CD4-positive, alpha-beta memory T cell (primary cell): ENCODE measurements at regions not wholly inside any gene's neighbourhood (a gene's known extent, or its start where the extent isn't known, plus 50 kb on each side); places are given as distances from the start of the nearest gene placed in this dataset.

Experiments
- CTCF ChIA-PET: fragments of 350-600 bp; sonication (Branson Sonifier 250); formaldehyde crosslinking; loops from one replicate; lab custom pipeline; 2021; ENCODE audit warnings: inconsistent platforms; ENCODE audit not compliant: partially characterized antibody; lab: Charles Lee
- POLR2A ChIA-PET: fragments of 350-600 bp; sonication (Branson Sonifier 250); formaldehyde crosslinking; loops from one replicate; lab custom pipeline; 2021; ENCODE audit not compliant: partially characterized antibody; lab: Charles Lee
- DNase-seq, 5 donors: peaks; one replicate each; pipeline versions ENCODE4 v3.0.0 to v3.0.0-alpha.2; 2020 to 2022; ENCODE audit warnings: mixed read lengths in 1 of 5
- H3K27ac ChIP-seq: one replicate; pipeline ENCODE4 v1.7.0; 2013; ENCODE audit warnings: low read depth, low read length
- H3K27me3 ChIP-seq: 2 replicates; pipeline ENCODE4 v1.7.0; 2013; ENCODE audit warnings: mild to moderate bottlenecking, low read length, moderate library complexity; ENCODE audit not compliant: insufficient read depth
- H3K36me3 ChIP-seq: 2 replicates; pipeline ENCODE4 v1.7.0; 2013; ENCODE audit warnings: mild to moderate bottlenecking, low read length, moderate library complexity; ENCODE audit not compliant: insufficient read depth
- H3K4me1 ChIP-seq: 2 replicates; pipeline ENCODE4 v1.7.0; 2013; ENCODE audit warnings: mild to moderate bottlenecking, low read length, moderate library complexity; ENCODE audit not compliant: insufficient read depth
- H3K4me3 ChIP-seq, 2 donors: one replicate each; pipeline ENCODE4 v1.7.0; 2013; ENCODE audit warnings: low read length in 2 of 2, mild to moderate bottlenecking in 1 of 2
- H3K9me3 ChIP-seq, 2 donors: one replicate each; pipeline ENCODE4 v1.7.0; 2013; ENCODE audit warnings: low read length in 2 of 2, control low read depth in 1 of 2; ENCODE audit not compliant: control insufficient read depth in 1 of 2
- H3K27ac Mint-ChIP-seq, 7 donors: one replicate each; pipeline ENCODE4 v1.8.0; 2020 to 2021; ENCODE audit warnings: mixed read lengths in 7 of 7, mild to moderate bottlenecking in 6 of 7, inconsistent platforms in 3 of 7, moderate library complexity in 3 of 7
- H3K27me3 Mint-ChIP-seq, 2 donors: one replicate each; pipeline ENCODE4 v1.8.0; 2020 to 2021; ENCODE audit warnings: mixed read lengths in 2 of 2
- H3K36me3 Mint-ChIP-seq, 2 donors: one replicate each; pipeline ENCODE4 v1.8.0; 2020 to 2021; ENCODE audit warnings: mixed read lengths in 2 of 2, inconsistent platforms in 1 of 2, mild to moderate bottlenecking in 1 of 2
- H3K4me1 Mint-ChIP-seq, 4 donors: one replicate each; pipeline ENCODE4 v1.8.0; 2020 to 2021; ENCODE audit warnings: mixed read lengths in 4 of 4, mild to moderate bottlenecking in 1 of 4
- H3K4me3 Mint-ChIP-seq, 8 donors: one replicate each; pipeline ENCODE4 v1.8.0; 2020 to 2021; ENCODE audit warnings: mixed read lengths in 8 of 8, mild to moderate bottlenecking in 7 of 8, moderate library complexity in 6 of 8, inconsistent platforms in 3 of 8
- H3K9me3 Mint-ChIP-seq, 8 donors: one replicate each; pipeline ENCODE4 v1.8.0; 2020 to 2021; ENCODE audit warnings: mixed read lengths in 8 of 8, mild to moderate bottlenecking in 5 of 8, inconsistent platforms in 3 of 8, moderate library complexity in 1 of 8
- intact Hi-C: fragments of 100-400 bp; cut with micrococcal nuclease; formaldehyde crosslinking; loops from one replicate; pipeline ENCODE4 v1.15.1; 2023

GRCh38 chr2:74735009-74735408 is 81.0 kb downstream of the SEMA4F start:
- H3K4me3 Mint-ChIP-seq: no peak overlapping the region
- no peaks in the 10 kb centered on the region for H3K4me1 Mint-ChIP-seq
- Histone ChIP-seq H3K27ac (no peak overlapping the region), H3K4me1 (no peaks in the 10 kb centered on the region), H3K4me3 (no peak overlapping the region), H3K9me3 (no peaks in the 10 kb centered on the region), H3K36me3 (no peaks in the 10 kb centered on the region), H3K27me3 (peaks cover 6% of the 10 kb centered on the region)
- no peak overlapping the region for H3K27ac Mint-ChIP-seq
- peaks cover 16 to 23% of the 10 kb centered on the region in 2 donors for H3K27me3 Mint-ChIP-seq
- H3K36me3 Mint-ChIP-seq: peaks cover 2 to 6% of the 10 kb centered on the region in 2 donors
- intact Hi-C loops: no loop called here
- DNase-seq: no peak
- ChIA-PET POLR2A (no interaction called here), CTCF (interaction anchor here (1.2 kb wide), 1 partner anchor 21 kb away, joined by 3 read pairs; no protein-coding TSS in a partner anchor)
- peaks cover 4 to 28% (median 15%) of the 10 kb centered on the region in 8 donors for H3K9me3 Mint-ChIP-seq

DNA sequence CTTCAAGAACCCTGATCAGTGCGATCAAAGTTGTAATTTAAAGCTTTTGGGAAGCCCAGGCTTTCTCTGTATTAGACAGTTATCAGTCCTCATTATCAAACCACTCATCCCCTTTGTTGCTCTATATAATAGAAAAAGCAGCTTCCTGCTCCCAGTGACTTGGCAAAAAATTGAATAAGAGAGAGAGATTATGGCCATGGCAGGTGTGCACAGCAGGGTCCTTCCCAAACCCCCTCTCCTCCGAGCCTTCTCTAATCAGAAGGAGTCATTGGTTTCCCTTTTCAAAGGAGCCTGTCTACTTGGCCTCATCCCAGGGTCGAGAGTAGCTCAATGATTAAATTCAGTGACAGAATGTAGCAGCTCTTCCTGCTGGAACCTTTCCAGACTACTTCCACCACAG is 81.5 kb downstream of the SEMA4F start:
- no peaks in the 10 kb centered on the region for H3K9me3 ChIP-seq
- DNase-seq: no peak
- no peak overlapping the region for H3K4me3 ChIP-seq
- no peak overlapping the region for H3K4me3 Mint-ChIP-seq
- POLR2A ChIA-PET: no interaction called here
- H3K36me3 Mint-ChIP-seq: peaks cover 2 to 6% of the 10 kb centered on the region in 2 donors
- H3K27ac Mint-ChIP-seq: peak overlapping the region in 3 of 7 donors; percentile 1 to 53 (median 33)
- intact Hi-C loops: no loop called here
- H3K36me3 ChIP-seq: no peaks in the 10 kb centered on the region
- peaks cover 4 to 23% (median 13%) of the 10 kb centered on the region in 8 donors for H3K9me3 Mint-ChIP-seq
- CTCF ChIA-PET: interaction anchor here (0.7 to 1.2 kb wide), 2 partner anchors 22 to 440 kb away, joined by 3 read pairs; no protein-coding TSS in a partner anchor
- H3K4me1 ChIP-seq: no peaks in the 10 kb centered on the region
- no peak overlapping the region for H3K27ac ChIP-seq
- H3K27me3 ChIP-seq: peaks cover 6% of the 10 kb centered on the region
- H3K27me3 Mint-ChIP-seq: peaks cover 14 to 18% of the 10 kb centered on the region in 2 donors
- H3K4me1 Mint-ChIP-seq: no peaks in the 10 kb centered on the region

DNA sequence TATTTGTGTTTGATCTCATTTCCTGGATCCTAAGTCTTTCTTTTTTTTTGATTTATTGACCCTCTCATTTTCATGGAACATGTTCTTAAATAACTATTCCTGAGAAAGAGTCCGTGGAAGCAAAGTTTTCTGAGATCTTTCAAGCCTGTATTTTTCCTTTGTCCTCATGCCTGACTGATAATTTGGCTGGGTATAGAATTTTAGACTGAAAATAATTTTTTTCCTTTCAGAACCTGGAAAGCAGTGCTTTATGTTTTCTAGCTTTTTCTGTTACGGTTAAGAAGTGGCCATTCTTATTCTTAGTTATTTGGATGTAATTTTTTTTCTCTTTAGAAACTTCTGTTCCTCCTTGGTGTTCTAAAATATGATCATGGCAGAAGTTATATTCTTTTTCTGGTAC is 82.5 kb downstream of the SEMA4F start:
- Mint-ChIP-seq H3K4me3 (no peak overlapping the region), H3K9me3 (peaks cover 4 to 18% (median 13%) of the 10 kb centered on the region in 8 donors), H3K36me3 (peaks cover 2 to 6% of the 10 kb centered on the region in 2 donors), H3K4me1 (no peaks in the 10 kb centered on the region), H3K27me3 (peaks cover 11 to 15% of the 10 kb centered on the region in 2 donors), H3K27ac (peak overlapping the region in 1 of 7 donors; percentile 36)
- Histone ChIP-seq H3K27ac (no peak overlapping the region), H3K4me3 (no peak overlapping the region), H3K36me3 (no peaks in the 10 kb centered on the region), H3K27me3 (peaks cover 6% of the 10 kb centered on the region), H3K9me3 (no peaks in the 10 kb centered on the region), H3K4me1 (no peaks in the 10 kb centered on the region)
- DNase-seq: no peak
- POLR2A ChIA-PET: no interaction called here
- intact Hi-C loops: no loop called here
- CTCF ChIA-PET: no interaction called here

- no peak overlapping the region for H3K4me3 Mint-ChIP-seq
- H3K27me3 ChIP-seq: no peaks in the 10 kb centered on the region
- no peak overlapping the region for H3K27ac Mint-ChIP-seq
- H3K4me1 ChIP-seq: no peaks in the 10 kb centered on the region
- H3K9me3 Mint-ChIP-seq: peaks cover 4 to 18% (median 13%) of the 10 kb centered on the region in 8 donors
- intact Hi-C loops: no loop called here
- H3K36me3 ChIP-seq: no peaks in the 10 kb centered on the region
- H3K27me3 Mint-ChIP-seq: peaks cover 10 to 15% of the 10 kb centered on the region in 2 donors
- POLR2A ChIA-PET: no interaction called here
- H3K4me3 ChIP-seq: no peak overlapping the region
- no peak for DNase-seq
- CTCF ChIA-PET: interaction anchor here (1.2 kb wide), 1 partner anchor 139 kb away, joined by 4 read pairs; no protein-coding TSS in a partner anchor
- H3K36me3 Mint-ChIP-seq: peaks cover 2 to 6% of the 10 kb centered on the region in 2 donors
- no peaks in the 10 kb centered on the region for H3K9me3 ChIP-seq
- no peak overlapping the region for H3K27ac ChIP-seq
- no peaks in the 10 kb centered on the region for H3K4me1 Mint-ChIP-seq
These were observed 84.5 kb downstream of the SEMA4F start for GRCh38 chr2:74738586-74738985.

DNA sequence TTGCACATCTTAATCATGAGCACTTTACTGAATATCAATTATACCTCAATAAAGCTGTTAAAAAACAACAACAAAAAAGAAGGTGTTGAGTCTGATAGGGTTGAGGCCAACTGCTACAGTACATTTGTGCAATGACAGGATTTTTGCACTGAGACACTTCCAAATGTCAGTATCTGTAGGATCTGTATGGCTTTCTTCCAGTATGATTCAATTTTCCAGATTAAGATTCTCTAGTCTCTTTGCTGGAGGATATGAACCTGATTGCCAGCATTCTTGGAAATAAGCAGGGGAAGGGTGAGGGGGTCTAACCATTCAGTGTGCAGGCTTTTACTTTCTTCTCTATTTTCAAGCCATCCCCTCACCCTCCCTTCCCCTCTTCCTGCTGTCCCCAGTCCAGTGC is 85.1 kb downstream of the SEMA4F start:
- Histone ChIP-seq H3K4me1 (no peaks in the 10 kb centered on the region), H3K36me3 (no peaks in the 10 kb centered on the region), H3K27ac (no peak overlapping the region), H3K9me3 (no peaks in the 10 kb centered on the region), H3K27me3 (no peaks in the 10 kb centered on the region), H3K4me3 (no peak overlapping the region)
- H3K27ac Mint-ChIP-seq: no peak overlapping the region
- intact Hi-C loops: no loop called here
- H3K36me3 Mint-ChIP-seq: peaks cover 2 to 6% of the 10 kb centered on the region in 2 donors
- peaks cover 4 to 18% (median 13%) of the 10 kb centered on the region in 8 donors for H3K9me3 Mint-ChIP-seq
- H3K27me3 Mint-ChIP-seq: peaks cover 10 to 15% of the 10 kb centered on the region in 2 donors
- DNase-seq: no peak
- CTCF ChIA-PET: interaction anchor here (1.0 to 1.2 kb wide), 2 partner anchors 24 to 138 kb away, joined by 3 to 4 read pairs; no protein-coding TSS in a partner anchor
- H3K4me3 Mint-ChIP-seq: no peak overlapping the region
- POLR2A ChIA-PET: no interaction called here
- no peaks in the 10 kb centered on the region for H3K4me1 Mint-ChIP-seq

DNA sequence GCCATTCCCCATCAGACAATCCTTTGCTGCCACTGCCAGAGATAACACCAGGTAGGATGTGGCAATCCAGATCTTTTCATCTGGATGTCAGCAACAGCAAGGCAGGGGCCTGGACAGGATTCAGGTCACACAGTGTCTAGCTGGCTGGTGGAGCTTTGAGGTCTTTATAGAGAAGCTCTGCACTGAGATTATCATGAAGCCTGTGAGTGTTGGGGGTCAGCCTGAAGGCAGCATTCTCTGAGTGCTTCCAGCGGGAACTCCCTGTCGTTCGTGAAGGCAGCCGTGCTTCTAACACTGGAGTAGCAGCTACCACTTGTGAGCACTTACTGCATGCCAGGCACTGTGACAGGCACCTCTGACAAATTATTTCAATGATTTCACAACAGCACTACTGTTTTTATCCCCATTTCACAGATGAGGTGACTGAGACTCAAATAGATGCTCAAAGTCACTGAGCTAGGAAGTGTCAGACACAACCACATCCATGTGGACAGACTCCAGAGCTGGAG is 85.7 kb downstream of the SEMA4F start:
- intact Hi-C loops: no loop called here
- POLR2A ChIA-PET: no interaction called here
- no peak overlapping the region for H3K27ac Mint-ChIP-seq
- H3K4me3 Mint-ChIP-seq: no peak overlapping the region
- peaks cover 4 to 18% (median 13%) of the 10 kb centered on the region in 8 donors for H3K9me3 Mint-ChIP-seq
- Histone ChIP-seq H3K4me1 (no peaks in the 10 kb centered on the region), H3K36me3 (no peaks in the 10 kb centered on the region), H3K9me3 (no peaks in the 10 kb centered on the region), H3K4me3 (no peak overlapping the region), H3K27ac (no peak overlapping the region), H3K27me3 (no peaks in the 10 kb centered on the region)
- H3K27me3 Mint-ChIP-seq: peaks cover 7 to 11% of the 10 kb centered on the region in 2 donors
- H3K4me1 Mint-ChIP-seq: no peaks in the 10 kb centered on the region
- DNase-seq: no peak
- peaks cover 1 to 6% of the 10 kb centered on the region in 2 donors for H3K36me3 Mint-ChIP-seq
- CTCF ChIA-PET: interaction anchor here (1.0 to 1.2 kb wide), 2 partner anchors 25 to 137 kb away, joined by 3 to 4 read pairs; no protein-coding TSS in a partner anchor

- peaks cover 5 to 11% of the 10 kb centered on the region in 2 donors for H3K27me3 Mint-ChIP-seq
- DNase-seq: no peak
- POLR2A ChIA-PET: no interaction called here
These were observed 86.3 kb downstream of the SEMA4F start for GRCh38 chr2:74740395-74740740.

More at GRCh38 chr2:74740395-74740740, 86.3 kb downstream of the SEMA4F start:
- Mint-ChIP-seq H3K4me3 (no peak overlapping the region), H3K9me3 (peaks cover 4 to 16% (median 13%) of the 10 kb centered on the region in 8 donors), H3K4me1 (no peaks in the 10 kb centered on the region), H3K36me3 (peaks cover 1 to 6% of the 10 kb centered on the region in 2 donors), H3K27ac (no peak overlapping the region)
- no peak overlapping the region for H3K4me3 ChIP-seq
- no peaks in the 10 kb centered on the region for H3K4me1 ChIP-seq
- no peak overlapping the region for H3K27ac ChIP-seq
- intact Hi-C loops: no loop called here
- H3K9me3 ChIP-seq: no peaks in the 10 kb centered on the region
- no peaks in the 10 kb centered on the region for H3K36me3 ChIP-seq
- CTCF ChIA-PET: no interaction called here
- no peaks in the 10 kb centered on the region for H3K27me3 ChIP-seq
